ENCODE measurements at regions not wholly inside any gene's neighbourhood (a gene's known extent, or its start where the extent isn't known, plus 50 kb on each side); places are given as distances from the start of the nearest gene placed in this dataset.

DNA sequence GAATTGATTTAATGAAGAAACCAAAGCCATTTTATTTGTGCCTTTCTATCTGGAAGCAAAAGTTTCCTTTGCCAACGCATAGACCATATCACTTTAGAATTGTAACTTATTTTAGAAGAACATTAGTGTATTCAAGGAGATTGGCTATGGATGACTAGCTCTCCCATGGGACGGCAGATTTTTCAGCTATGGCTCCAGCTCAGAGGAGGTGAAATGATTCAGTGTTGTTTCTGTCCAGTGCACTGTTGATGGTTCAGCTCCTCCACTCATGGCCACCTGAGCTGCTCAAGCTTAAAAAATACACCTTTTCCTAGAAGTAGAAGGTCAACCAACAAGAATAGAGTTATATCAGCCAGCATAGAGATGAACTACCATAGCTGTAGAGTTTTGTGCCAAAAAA lies 1597.5 kb upstream of the PIK3C3 start:
- DNase-seq = no peak
- no peaks in the 10 kb centered on the region for H3K4me1 ChIP-seq (ENCODE audit: insufficient read depth)
- no peak for TF ChIP-seq CTCF (IDR thresholded peaks at IDR 0.05)
- TF ChIP-seq EP300 (IDR thresholded peaks at IDR 0.05) = no peak
- no peaks in the 10 kb centered on the region for H3K9me3 ChIP-seq
- H3K4me3 ChIP-seq = no peak overlapping the region
- no peaks in the 10 kb centered on the region for H3K27me3 ChIP-seq
- 87 to 93% (median 90%) methylated on average over 2 of the region's 2 CpGs for WGBS, 3 donors
- no peaks in the 10 kb centered on the region for H3K36me3 ChIP-seq
- intact Hi-C loops (cut with DNase I) = no loop called here
- no peak overlapping the region for H3K27ac ChIP-seq

- TF ChIP-seq POLR2A (IDR thresholded peaks at IDR 0.05) = no peak
- TF ChIP-seq EP300 (IDR thresholded peaks at IDR 0.05) = no peak
- no peak for TF ChIP-seq CTCF (IDR thresholded peaks at IDR 0.05)
- Histone ChIP-seq H3K27ac (no peak overlapping the region), H3K4me1 (ENCODE audit: insufficient read depth) (no peaks in the 10 kb centered on the region), H3K4me3 (no peak overlapping the region), H3K36me3 (no peaks in the 10 kb centered on the region), H3K9me3 (no peaks in the 10 kb centered on the region), H3K27me3 (no peaks in the 10 kb centered on the region)
- WGBS, 3 donors = 75 to 80% (median 79%) methylated on average over 6 of the region's 6 CpGs
- no peak for DNase-seq
- intact Hi-C loops (cut with DNase I) = no loop called here
These were observed 1598.9 kb upstream of the PIK3C3 start for GRCh38 chr18:40356168-40356567.

- no peaks in the 10 kb centered on the region for H3K27me3 ChIP-seq
- TF ChIP-seq EP300 (IDR thresholded peaks at IDR 0.05) (no peak), CTCF (IDR thresholded peaks at IDR 0.05) (no peak), POLR2A (IDR thresholded peaks at IDR 0.05) (no peak)
- no peak for DNase-seq
- intact Hi-C loops (cut with DNase I) = no loop called here
- no peak overlapping the region for H3K27ac ChIP-seq
- no peaks in the 10 kb centered on the region for H3K4me1 ChIP-seq (ENCODE audit: insufficient read depth)
- H3K36me3 ChIP-seq = no peaks in the 10 kb centered on the region
- H3K4me3 ChIP-seq = no peak overlapping the region
- no peaks in the 10 kb centered on the region for H3K9me3 ChIP-seq
- WGBS, 3 donors = 51 to 65% (median 52%) methylated on average over 1 of the region's 1 CpG
These were observed 1599.3 kb upstream of the PIK3C3 start for GRCh38 chr18:40355726-40356125.

- intact Hi-C loops (cut with DNase I) = no loop called here
- H3K27me3 ChIP-seq = no peaks in the 10 kb centered on the region
- no peak overlapping the region for H3K4me3 ChIP-seq
- 80 to 84% (median 83%) methylated on average over 1 of the region's 1 CpG for WGBS, 3 donors
- no peak for DNase-seq
- no peaks in the 10 kb centered on the region for H3K4me1 ChIP-seq (ENCODE audit: insufficient read depth)
- TF ChIP-seq EP300 (IDR thresholded peaks at IDR 0.05) = no peak
- no peak for TF ChIP-seq CTCF (IDR thresholded peaks at IDR 0.05)
- TF ChIP-seq POLR2A (IDR thresholded peaks at IDR 0.05) = no peak
- no peaks in the 10 kb centered on the region for H3K9me3 ChIP-seq
- H3K36me3 ChIP-seq = no peaks in the 10 kb centered on the region
- H3K27ac ChIP-seq = no peak overlapping the region
These were observed 1606.8 kb upstream of the PIK3C3 start for GRCh38 chr18:40348196-40348595.

DNA sequence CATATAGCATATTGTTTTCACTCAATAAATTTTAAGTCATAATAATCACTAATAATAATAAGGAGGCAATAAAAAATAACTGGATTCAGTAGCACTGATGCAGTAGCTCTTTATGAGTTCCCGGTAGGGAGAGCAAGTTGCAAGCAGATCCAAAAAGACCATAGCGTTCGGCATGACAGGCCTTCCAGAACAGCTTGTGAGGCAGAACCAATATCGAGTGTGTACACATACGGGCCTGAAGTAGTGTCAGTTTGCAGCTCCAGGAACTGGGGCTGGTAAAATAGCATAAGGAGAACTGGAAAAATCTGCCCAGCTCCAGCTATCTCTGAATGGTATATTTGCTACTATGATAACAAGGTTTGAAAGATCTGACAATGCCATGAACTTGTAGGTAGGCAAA lies 1607.8 kb upstream of the PIK3C3 start:
- no peak for DNase-seq
- no peak overlapping the region for H3K4me3 ChIP-seq
- H3K36me3 ChIP-seq = no peaks in the 10 kb centered on the region
- TF ChIP-seq EP300 (IDR thresholded peaks at IDR 0.05) (no peak), POLR2A (IDR thresholded peaks at IDR 0.05) (no peak), CTCF (IDR thresholded peaks at IDR 0.05) (no peak)
- H3K9me3 ChIP-seq = no peaks in the 10 kb centered on the region
- intact Hi-C loops (cut with DNase I) = no loop called here
- no peak overlapping the region for H3K27ac ChIP-seq
- no peaks in the 10 kb centered on the region for H3K27me3 ChIP-seq
- H3K4me1 ChIP-seq (ENCODE audit: insufficient read depth) = no peaks in the 10 kb centered on the region
- WGBS, 3 donors = 91 to 92% (median 92%) methylated on average over 5 of the region's 5 CpGs

All from ovary (tissue), 7 donors.